K562 (cell line): ENCODE measurements at regions not wholly inside any gene's neighbourhood (a gene's known extent, or its start where the extent isn't known, plus 50 kb on each side); places are given as distances from the start of the nearest gene placed in this dataset.

ENCODE experiments used
- CHD1 ChIP-seq: fragments of 200-600 bp; sonication (generic); IDR thresholded peaks from one replicate; pipeline ENCODE4 v1.6.1; 2012; ENCODE audit warnings: mild to moderate bottlenecking, moderate library complexity, low read length, inconsistent platforms
- FOXM1 ChIP-seq, 2 experiments: fragments of 450-650 bp in 1 of 2; sonication (generic) in 1 of 2; formaldehyde crosslinking in 1 of 2; IDR thresholded peaks; 2 replicates each; pipeline versions ENCODE4 v1.6.1 to v1.9.0; 2017 to 2022; ENCODE audit warnings: low read depth in 2 of 2, mild to moderate bottlenecking in 2 of 2, missing genetic modification reagents in 1 of 2, moderate library complexity in 1 of 2
- GATAD2B ChIP-seq: fragments of 450-650 bp; IDR thresholded peaks from 2 replicates; pipeline ENCODE4 v1.6.1; 2017; ENCODE audit warnings: mild to moderate bottlenecking, borderline replicate concordance
- JUN ChIP-seq, 2 experiments: sonication (generic) in 1 of 2; formaldehyde crosslinking in 1 of 2; IDR thresholded peaks; 2 replicates each; pipeline versions ENCODE4 v1.6.1 to v1.8.0; 2012 to 2022; ENCODE audit warnings: borderline replicate concordance in 2 of 2, mild to moderate bottlenecking in 2 of 2, improper control_type of control experiment in 1 of 2, low read depth in 1 of 2, low read length in 1 of 2, missing genetic modification reagents in 1 of 2
- PML ChIP-seq: IDR thresholded peaks from 2 replicates; pipeline ENCODE4 v1.6.1; 2012; ENCODE audit warnings: low read length, inconsistent platforms
- RAD51 ChIP-seq: fragments of 450-650 bp; IDR thresholded peaks from 2 replicates; pipeline ENCODE4 v1.7.1; 2016; ENCODE audit warnings: low read depth, mild to moderate bottlenecking, borderline replicate concordance
- SMARCE1 ChIP-seq: fragments of 450-650 bp; IDR thresholded peaks from 2 replicates; pipeline ENCODE4 v1.7.1; 2016; ENCODE audit warnings: mild to moderate bottlenecking
- TOE1 ChIP-seq, 2 experiments: fragments of 450-650 bp in 1 of 2; sonication (generic) in 1 of 2; formaldehyde crosslinking in 1 of 2; IDR thresholded peaks; 2 replicates each; pipeline versions ENCODE4 v1.7.1 to v1.8.0; 2016 to 2022; ENCODE audit warnings: borderline replicate concordance in 2 of 2, mild to moderate bottlenecking in 2 of 2, antibody characterized with exemption in 1 of 2, inconsistent platforms in 1 of 2, low read depth in 1 of 2, missing genetic modification reagents in 1 of 2, moderate library complexity in 1 of 2
- ZBED1 ChIP-seq: IDR thresholded peaks from 2 replicates; pipeline ENCODE4 v1.6.1; 2014
- ZFP1 ChIP-seq: fragments of 450-650 bp; formaldehyde crosslinking; IDR thresholded peaks from 2 replicates; pipeline ENCODE4 v1.4.0; 2020; ENCODE audit warnings: mild to moderate bottlenecking, mixed read lengths
- ZNF696 ChIP-seq: fragments of 250-450 bp; sonication (Bioruptor Pico); conservative IDR thresholded peaks from 2 replicates; pipeline ENCODE4 v1.4.0; 2020; ENCODE audit warnings: mild to moderate bottlenecking, moderate library complexity
- ZZZ3 ChIP-seq: fragments of 450-650 bp; IDR thresholded peaks from 2 replicates; pipeline ENCODE4 v1.6.1; 2016; ENCODE audit warnings: antibody characterized with exemption, mild to moderate bottlenecking, moderate library complexity
- TF ChIP-seq, protein P1 (sequence below): fragments of 450-650 bp; conservative IDR thresholded peaks from 2 replicates; pipeline ENCODE4 v1.6.1; 2016; ENCODE audit warnings: missing genetic modification characterization, low read depth, mild to moderate bottlenecking, missing compliant biosample characterization, moderate library complexity
- TF ChIP-seq, protein P2 (sequence below): fragments of 450-650 bp; IDR thresholded peaks from 2 replicates; pipeline ENCODE4 v1.6.1; 2016; ENCODE audit warnings: mild to moderate bottlenecking, moderate library complexity

DNA sequence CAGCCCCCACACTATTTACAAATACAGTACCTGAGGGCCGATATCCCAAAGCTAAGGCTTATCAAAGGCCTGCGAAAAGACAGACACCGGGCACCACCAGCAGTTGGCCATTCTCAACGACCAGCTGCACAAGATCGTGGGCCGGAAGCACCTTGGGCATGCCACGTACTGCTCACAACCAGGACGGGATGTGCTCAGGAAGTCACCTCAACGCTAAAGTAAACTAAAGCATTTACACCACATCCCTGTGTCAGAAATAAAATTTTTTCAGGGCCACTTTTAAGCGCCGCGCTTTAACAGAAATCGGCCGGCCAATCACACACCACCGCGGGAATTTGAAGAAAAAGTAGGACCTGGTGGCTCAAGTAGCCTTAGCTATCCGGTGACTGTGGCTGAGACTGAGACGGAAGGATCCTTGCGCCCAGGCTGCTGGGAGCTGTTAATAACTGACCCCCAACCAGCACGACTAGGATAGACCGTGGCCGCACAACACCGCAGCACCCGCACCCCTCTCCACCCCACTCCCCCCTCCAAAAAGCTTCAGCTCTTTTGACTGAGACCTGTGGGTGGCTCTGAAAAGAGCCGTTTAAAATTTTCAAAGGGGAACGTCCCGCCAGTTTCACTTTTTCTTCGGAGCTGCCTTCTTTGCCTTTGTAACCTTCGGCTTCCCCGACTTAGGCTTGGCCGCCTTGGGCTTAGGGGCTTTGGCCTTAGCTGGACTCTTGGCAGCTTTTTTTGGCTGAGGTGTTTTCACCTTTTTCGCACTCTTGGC lies 131.2 kb upstream of the BTN3A2 start (continued):
- no peak for TF ChIP-seq ZFP1
- peak; percentile 37 for TF ChIP-seq ZBED1
- TF ChIP-seq, protein P1, sequence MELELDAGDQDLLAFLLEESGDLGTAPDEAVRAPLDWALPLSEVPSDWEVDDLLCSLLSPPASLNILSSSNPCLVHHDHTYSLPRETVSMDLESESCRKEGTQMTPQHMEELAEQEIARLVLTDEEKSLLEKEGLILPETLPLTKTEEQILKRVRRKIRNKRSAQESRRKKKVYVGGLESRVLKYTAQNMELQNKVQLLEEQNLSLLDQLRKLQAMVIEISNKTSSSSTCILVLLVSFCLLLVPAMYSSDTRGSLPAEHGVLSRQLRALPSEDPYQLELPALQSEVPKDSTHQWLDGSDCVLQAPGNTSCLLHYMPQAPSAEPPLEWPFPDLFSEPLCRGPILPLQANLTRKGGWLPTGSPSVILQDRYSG (tag) = 0 out of 2 replicates have a peak, but pooled peaks have one; percentile 53
- no peak for TF ChIP-seq GATAD2B
- TF ChIP-seq JUN (IDR thresholded peaks at IDR 0.05; ENCODE audit: borderline replicate concordance, low read depth, low read length) = no peak
- peak; percentile 39; the same call in 1 of the 2 replicates for TF ChIP-seq JUN (CRISPR knock-in tag; IDR thresholded peaks at IDR 0.05; ENCODE audit: borderline replicate concordance)
- no peak for TF ChIP-seq SMARCE1
- TF ChIP-seq RAD51 = no peak
- TF ChIP-seq, protein P2, sequence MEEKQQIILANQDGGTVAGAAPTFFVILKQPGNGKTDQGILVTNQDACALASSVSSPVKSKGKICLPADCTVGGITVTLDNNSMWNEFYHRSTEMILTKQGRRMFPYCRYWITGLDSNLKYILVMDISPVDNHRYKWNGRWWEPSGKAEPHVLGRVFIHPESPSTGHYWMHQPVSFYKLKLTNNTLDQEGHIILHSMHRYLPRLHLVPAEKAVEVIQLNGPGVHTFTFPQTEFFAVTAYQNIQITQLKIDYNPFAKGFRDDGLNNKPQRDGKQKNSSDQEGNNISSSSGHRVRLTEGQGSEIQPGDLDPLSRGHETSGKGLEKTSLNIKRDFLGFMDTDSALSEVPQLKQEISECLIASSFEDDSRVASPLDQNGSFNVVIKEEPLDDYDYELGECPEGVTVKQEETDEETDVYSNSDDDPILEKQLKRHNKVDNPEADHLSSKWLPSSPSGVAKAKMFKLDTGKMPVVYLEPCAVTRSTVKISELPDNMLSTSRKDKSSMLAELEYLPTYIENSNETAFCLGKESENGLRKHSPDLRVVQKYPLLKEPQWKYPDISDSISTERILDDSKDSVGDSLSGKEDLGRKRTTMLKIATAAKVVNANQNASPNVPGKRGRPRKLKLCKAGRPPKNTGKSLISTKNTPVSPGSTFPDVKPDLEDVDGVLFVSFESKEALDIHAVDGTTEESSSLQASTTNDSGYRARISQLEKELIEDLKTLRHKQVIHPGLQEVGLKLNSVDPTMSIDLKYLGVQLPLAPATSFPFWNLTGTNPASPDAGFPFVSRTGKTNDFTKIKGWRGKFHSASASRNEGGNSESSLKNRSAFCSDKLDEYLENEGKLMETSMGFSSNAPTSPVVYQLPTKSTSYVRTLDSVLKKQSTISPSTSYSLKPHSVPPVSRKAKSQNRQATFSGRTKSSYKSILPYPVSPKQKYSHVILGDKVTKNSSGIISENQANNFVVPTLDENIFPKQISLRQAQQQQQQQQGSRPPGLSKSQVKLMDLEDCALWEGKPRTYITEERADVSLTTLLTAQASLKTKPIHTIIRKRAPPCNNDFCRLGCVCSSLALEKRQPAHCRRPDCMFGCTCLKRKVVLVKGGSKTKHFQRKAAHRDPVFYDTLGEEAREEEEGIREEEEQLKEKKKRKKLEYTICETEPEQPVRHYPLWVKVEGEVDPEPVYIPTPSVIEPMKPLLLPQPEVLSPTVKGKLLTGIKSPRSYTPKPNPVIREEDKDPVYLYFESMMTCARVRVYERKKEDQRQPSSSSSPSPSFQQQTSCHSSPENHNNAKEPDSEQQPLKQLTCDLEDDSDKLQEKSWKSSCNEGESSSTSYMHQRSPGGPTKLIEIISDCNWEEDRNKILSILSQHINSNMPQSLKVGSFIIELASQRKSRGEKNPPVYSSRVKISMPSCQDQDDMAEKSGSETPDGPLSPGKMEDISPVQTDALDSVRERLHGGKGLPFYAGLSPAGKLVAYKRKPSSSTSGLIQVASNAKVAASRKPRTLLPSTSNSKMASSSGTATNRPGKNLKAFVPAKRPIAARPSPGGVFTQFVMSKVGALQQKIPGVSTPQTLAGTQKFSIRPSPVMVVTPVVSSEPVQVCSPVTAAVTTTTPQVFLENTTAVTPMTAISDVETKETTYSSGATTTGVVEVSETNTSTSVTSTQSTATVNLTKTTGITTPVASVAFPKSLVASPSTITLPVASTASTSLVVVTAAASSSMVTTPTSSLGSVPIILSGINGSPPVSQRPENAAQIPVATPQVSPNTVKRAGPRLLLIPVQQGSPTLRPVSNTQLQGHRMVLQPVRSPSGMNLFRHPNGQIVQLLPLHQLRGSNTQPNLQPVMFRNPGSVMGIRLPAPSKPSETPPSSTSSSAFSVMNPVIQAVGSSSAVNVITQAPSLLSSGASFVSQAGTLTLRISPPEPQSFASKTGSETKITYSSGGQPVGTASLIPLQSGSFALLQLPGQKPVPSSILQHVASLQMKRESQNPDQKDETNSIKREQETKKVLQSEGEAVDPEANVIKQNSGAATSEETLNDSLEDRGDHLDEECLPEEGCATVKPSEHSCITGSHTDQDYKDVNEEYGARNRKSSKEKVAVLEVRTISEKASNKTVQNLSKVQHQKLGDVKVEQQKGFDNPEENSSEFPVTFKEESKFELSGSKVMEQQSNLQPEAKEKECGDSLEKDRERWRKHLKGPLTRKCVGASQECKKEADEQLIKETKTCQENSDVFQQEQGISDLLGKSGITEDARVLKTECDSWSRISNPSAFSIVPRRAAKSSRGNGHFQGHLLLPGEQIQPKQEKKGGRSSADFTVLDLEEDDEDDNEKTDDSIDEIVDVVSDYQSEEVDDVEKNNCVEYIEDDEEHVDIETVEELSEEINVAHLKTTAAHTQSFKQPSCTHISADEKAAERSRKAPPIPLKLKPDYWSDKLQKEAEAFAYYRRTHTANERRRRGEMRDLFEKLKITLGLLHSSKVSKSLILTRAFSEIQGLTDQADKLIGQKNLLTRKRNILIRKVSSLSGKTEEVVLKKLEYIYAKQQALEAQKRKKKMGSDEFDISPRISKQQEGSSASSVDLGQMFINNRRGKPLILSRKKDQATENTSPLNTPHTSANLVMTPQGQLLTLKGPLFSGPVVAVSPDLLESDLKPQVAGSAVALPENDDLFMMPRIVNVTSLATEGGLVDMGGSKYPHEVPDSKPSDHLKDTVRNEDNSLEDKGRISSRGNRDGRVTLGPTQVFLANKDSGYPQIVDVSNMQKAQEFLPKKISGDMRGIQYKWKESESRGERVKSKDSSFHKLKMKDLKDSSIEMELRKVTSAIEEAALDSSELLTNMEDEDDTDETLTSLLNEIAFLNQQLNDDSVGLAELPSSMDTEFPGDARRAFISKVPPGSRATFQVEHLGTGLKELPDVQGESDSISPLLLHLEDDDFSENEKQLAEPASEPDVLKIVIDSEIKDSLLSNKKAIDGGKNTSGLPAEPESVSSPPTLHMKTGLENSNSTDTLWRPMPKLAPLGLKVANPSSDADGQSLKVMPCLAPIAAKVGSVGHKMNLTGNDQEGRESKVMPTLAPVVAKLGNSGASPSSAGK = peak; percentile 76
- TF ChIP-seq TOE1 (IDR thresholded peaks at IDR 0.05; ENCODE audit: borderline replicate concordance) = no peak
- TF ChIP-seq TOE1 (CRISPR knock-in tag; IDR thresholded peaks at IDR 0.05; ENCODE audit: borderline replicate concordance, low read depth) = peak; percentile 70; the same call in 1 of the 2 replicates
- TF ChIP-seq PML = peak; percentile 52; the same call in 1 of the 2 replicates
- TF ChIP-seq ZNF696 (CRISPR knock-in tag) = no peak
- TF ChIP-seq CHD1 = peak; percentile 16
- TF ChIP-seq ZZZ3 = no peak
- peak; percentile 36; the same call in 1 of the 2 replicates for TF ChIP-seq FOXM1 (IDR thresholded peaks at IDR 0.05; ENCODE audit: low read depth)
- TF ChIP-seq FOXM1 (CRISPR knock-in tag; IDR thresholded peaks at IDR 0.05; ENCODE audit: low read depth) = no peak; the same call in 1 of the 2 replicates
